Heart right ventricle (tissue), 16 donors: ENCODE measurements at regions not wholly inside any gene's neighbourhood (a gene's known extent, or its start where the extent isn't known, plus 50 kb on each side); places are given as distances from the start of the nearest gene placed in this dataset.

Source experiments
- ATAC-seq, 8 donors: fragments of 200-7000 bp; cut with Tn5 transposase; one replicate each; pipeline ENCODE4 v1.9.1; 2020; ENCODE audit warnings: mild to moderate bottlenecking in 8 of 8, moderate library complexity in 8 of 8, moderate number of reproducible peaks in 1 of 8
- DNase-seq, 2 donors: peaks; one replicate each; pipeline ENCODE4 v3.0.0-alpha.2; 2020
- H3K27ac ChIP-seq, 10 donors: fragments of 200-600 bp; sonication (generic) in 2 of 10; one replicate each; pipeline versions ENCODE4 v1.5.0 to v1.8.0; 2020 to 2022; ENCODE audit warnings: mild to moderate bottlenecking in 3 of 10
- H3K27me3 ChIP-seq, 7 donors: fragments of 200-600 bp; one replicate each; pipeline ENCODE4 v1.8.0; 2021 to 2022; ENCODE audit warnings: mild to moderate bottlenecking in 2 of 7
- H3K36me3 ChIP-seq, 9 donors: fragments of 200-600 bp; sonication (generic) in 1 of 9; one replicate each; pipeline versions ENCODE4 v1.5.0 to v1.8.0; 2020 to 2022; ENCODE audit warnings: mild to moderate bottlenecking in 2 of 9
- H3K4me1 ChIP-seq, 9 donors: fragments of 200-600 bp; sonication (generic) in 1 of 9; one replicate each; pipeline versions ENCODE4 v1.5.0 to v1.8.0; 2020 to 2022; ENCODE audit warnings: mild to moderate bottlenecking in 4 of 9
- H3K4me3 ChIP-seq, 10 donors: fragments of 200-600 bp; sonication (generic) in 2 of 10; one replicate each; pipeline versions ENCODE4 v1.5.0 to v1.8.0; 2020 to 2022; ENCODE audit warnings: mild to moderate bottlenecking in 7 of 10, moderate library complexity in 2 of 10
- H3K9me3 ChIP-seq, 11 donors: fragments of 200-600 bp in 10 of 11; sonication (generic) in 2 of 11; one replicate each; pipeline versions ENCODE4 v1.5.0 to v1.8.0; 2013 to 2022; ENCODE audit warnings: mild to moderate bottlenecking in 2 of 11, control low read depth in 1 of 11, moderate library complexity in 1 of 11
- WGBS, 2 donors: extraction: QIAGEN DNeasy Blood & Tissue Kit; methylation state at CpG; one replicate each; pipeline ENCODE4 v1.1.7; 2013; ENCODE audit warnings: inconsistent platforms in 1 of 2; 5-methylcytosine and 5-hydroxymethylcytosine counted together
- intact Hi-C, 10 donors: fragments of 100-400 bp; cut with DNase I; formaldehyde crosslinking; loops; one replicate each; pipeline versions ENCODE4 v1.11.1 to v1.14.2; 2022
- TF ChIP-seq, protein P1 (sequence below), 9 donors: fragments of 200-600 bp; sonication (generic) in 2 of 9; IDR thresholded peaks; one replicate each; pipeline versions ENCODE4 v1.5.0 to v1.8.0; 2021 to 2022; ENCODE audit warnings: antibody characterized with exemption in 9 of 9, mild to moderate bottlenecking in 5 of 9, moderate library complexity in 1 of 9
- donor health status: Arrhythmogenic right ventricular cardiomyopathy.
- donor health status: ischemic (EF 13 %, LVEDD 7.1; RV severe dilation, severe dysfunction).
- donor health status: healthy with polysubstance abuse.
- donor health status: DM: no; HTN: yes; CAD: no.
- donor health status: DM: no; HTN: no; CAD: no.
- donor health status: ischemic (EF 25% LVEDD 6.9; RV normal size, moderate dysfunction).
- donor health status: ischemic (EF 25% LVEDD 5.7; RV mildly dilated, moderate dysfunction).
- donor health status: healthy.
- donor health status: DM: yes; HTN: yes; CAD: no.
- donor health status: Ischemic cardiomyopathy.
- donor health status: ischemic (EF 35%, LVEDD 5.7; RV mildly dilated, moderate dysfunction).
- donor health status: nonischemic (EF 11% LVEDD 7.7; RV severe dilation, severe dysfunction).
- donor health status: DM: yes; HTN: yes; CAD: no.
- donor health status: PGD.
- donor health status: ischemic (EF 29% LVEDD 5.4; RV normal size, mild dysfunction).
- donor health status: nonischemic (EF 23%, LVEDD 6.1; RV moderate dilation, normal function).

DNA sequence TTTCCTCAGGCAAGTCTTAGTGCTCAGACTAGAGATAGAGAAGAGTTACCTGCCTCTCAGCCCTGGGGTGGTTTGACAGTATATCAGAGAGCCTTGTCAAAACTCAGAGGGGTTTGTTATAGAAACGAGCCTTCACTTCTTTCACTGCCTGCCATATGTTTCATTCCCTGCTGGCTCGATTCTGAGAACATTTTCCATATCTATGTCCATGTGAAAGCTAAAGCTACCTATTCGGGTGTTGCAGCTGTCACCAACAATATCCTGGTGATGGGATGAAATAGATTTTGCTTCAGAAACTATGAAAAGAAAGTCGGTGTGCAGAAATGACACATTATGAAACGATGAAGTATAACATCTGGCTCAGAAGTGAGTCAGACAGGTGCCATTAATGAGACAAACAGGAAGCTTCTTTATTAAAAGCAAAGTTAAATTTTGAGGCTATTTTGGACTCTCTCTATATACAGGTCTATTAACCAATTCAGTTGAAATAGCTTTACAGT lies 56.1 kb upstream of the TANK start:
- Histone ChIP-seq H3K36me3 (no peaks in the 10 kb centered on the region), H3K9me3 (peaks cover 0 to 2% (median 0%) of the 10 kb centered on the region in 11 donors), H3K27ac (no peak overlapping the region), H3K4me3 (no peak overlapping the region), H3K27me3 (no peaks in the 10 kb centered on the region), H3K4me1 (peaks cover 0 to 11% (median 0%) of the 10 kb centered on the region in 9 donors)
- TF ChIP-seq, protein P1, sequence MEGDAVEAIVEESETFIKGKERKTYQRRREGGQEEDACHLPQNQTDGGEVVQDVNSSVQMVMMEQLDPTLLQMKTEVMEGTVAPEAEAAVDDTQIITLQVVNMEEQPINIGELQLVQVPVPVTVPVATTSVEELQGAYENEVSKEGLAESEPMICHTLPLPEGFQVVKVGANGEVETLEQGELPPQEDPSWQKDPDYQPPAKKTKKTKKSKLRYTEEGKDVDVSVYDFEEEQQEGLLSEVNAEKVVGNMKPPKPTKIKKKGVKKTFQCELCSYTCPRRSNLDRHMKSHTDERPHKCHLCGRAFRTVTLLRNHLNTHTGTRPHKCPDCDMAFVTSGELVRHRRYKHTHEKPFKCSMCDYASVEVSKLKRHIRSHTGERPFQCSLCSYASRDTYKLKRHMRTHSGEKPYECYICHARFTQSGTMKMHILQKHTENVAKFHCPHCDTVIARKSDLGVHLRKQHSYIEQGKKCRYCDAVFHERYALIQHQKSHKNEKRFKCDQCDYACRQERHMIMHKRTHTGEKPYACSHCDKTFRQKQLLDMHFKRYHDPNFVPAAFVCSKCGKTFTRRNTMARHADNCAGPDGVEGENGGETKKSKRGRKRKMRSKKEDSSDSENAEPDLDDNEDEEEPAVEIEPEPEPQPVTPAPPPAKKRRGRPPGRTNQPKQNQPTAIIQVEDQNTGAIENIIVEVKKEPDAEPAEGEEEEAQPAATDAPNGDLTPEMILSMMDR (IDR thresholded peaks at IDR 0.05), result no peak
- 59 to 66% methylated on average over 5 of the region's 5 CpGs for WGBS, 2 donors
- ATAC-seq (no peak), DNase-seq (no peak)
- intact Hi-C loops, result no loop called here

DNA sequence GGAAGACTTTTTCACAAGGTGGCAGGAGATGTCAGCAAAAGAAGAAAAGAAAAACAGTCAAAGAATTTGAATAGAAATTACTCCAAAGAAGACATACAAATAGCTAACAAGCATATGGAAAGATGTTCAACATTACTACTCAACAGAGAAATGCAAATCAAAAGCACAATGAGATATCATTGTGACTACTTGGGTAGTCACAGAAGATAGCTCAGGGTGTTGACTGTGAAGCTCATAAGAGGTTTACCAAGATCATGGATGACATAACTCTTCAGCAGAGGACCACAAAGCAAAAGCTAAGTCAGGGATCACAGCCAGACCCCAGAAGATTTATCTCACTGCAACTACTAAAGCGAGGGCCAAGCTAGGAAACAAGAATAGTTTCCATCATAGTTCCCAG lies 53.0 kb upstream of the TANK start:
- intact Hi-C loops, result no loop called here
- Histone ChIP-seq H3K36me3 (no peaks in the 10 kb centered on the region), H3K27me3 (no peaks in the 10 kb centered on the region), H3K27ac (no peak overlapping the region), H3K4me3 (no peak overlapping the region), H3K4me1 (peaks cover 0 to 11% (median 0%) of the 10 kb centered on the region in 9 donors), H3K9me3 (no peaks in the 10 kb centered on the region)
- whole genome bisulfite sequencing, 2 donors, result 97% methylated on average over 1 of the region's 1 CpG
- ATAC-seq (no peak), DNase-seq (no peak)
- TF ChIP-seq, protein P1 (IDR thresholded peaks at IDR 0.05), result no peak
